HG03457 (cell line): ENCODE measurements at regions not wholly inside any gene's neighbourhood (a gene's known extent, or its start where the extent isn't known, plus 50 kb on each side); places are given as distances from the start of the nearest gene placed in this dataset.
"Not testable (repeated sequence)": the region's sequence is repeated elsewhere in the genome, so short reads cannot be mapped to it uniquely, and the experiment has no call there.

Source experiments
- ATAC-seq: cut with Tn5 transposase; IDR thresholded peaks from one replicate; pipeline ENCODE4 v1.9.1; 2021; ENCODE audit warnings: moderate number of reproducible peaks; ENCODE audit not compliant: unreplicated experiment

DNA sequence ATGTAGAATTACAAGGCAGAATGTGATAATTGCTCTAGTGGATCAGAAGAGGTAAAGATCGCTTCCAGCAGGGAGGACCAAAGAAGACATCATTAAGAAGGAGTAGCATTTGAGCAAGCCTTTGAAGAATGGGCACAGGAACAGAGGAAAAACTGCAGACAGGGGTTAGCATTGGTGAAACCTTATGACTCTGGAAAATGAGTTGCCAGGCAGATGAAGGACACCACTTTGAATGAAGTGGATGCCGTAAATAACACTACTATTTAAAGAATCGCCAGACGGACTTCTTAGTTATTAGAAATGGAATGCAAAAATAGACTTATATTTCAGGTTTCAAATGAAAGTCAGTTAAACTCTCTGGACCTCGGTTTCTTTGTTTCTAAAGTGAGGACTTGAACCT lies 727.7 kb downstream of the USP25 start:
- ATAC-seq = no peak

DNA sequence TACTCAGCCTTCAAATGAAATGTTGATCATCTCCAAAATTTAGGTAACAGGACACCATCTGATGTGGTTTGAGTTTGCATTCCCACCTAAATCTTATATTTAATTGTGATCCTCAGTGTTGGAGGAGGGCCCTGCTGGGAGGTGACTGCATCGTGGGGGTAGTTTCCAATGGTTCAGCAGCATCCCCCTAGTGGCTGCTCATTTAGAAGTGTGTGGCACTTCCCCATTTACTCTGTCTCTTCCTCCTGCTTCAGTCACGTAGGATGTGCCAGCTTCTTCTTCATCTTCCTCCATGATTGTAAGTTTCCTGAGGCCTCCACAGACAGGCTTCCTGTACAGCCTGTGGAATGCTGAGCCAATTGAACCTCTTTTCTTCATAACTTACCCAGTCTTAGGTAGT lies 731.2 kb downstream of the USP25 start:
- ATAC-seq = no peak

DNA sequence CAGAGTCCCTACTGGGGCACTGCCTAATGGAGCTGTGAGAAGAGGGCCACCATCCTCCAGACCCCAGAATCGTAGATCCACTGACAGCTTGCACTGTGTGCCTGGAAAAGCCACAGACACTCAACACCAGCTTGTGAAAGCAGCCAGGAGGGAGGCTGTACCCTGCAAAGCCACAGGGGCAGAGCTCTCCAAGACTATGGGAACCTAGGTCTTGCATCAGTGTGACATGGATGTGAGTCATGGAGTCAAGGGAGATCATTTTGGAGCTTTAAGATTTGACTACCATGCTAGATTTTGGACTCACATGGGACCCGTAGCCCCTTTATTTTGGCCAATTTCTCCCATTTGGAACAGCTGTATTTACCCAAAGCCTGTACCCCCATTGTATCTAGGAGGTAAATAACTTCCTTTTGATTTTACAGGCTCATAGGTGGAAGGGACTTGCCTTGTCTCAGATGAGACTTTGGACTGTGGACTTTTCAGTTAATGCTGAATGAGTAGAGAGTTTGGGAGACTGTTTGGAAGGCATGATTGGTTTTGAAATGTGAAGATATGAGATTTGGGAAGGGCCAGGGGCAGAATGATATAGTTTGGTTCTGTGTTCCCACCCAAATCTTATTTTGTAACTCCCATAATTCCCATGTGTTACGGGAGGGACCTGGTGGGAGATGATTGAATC lies 734.6 kb downstream of the USP25 start:
- not testable (repeated sequence) for ATAC-seq

DNA sequence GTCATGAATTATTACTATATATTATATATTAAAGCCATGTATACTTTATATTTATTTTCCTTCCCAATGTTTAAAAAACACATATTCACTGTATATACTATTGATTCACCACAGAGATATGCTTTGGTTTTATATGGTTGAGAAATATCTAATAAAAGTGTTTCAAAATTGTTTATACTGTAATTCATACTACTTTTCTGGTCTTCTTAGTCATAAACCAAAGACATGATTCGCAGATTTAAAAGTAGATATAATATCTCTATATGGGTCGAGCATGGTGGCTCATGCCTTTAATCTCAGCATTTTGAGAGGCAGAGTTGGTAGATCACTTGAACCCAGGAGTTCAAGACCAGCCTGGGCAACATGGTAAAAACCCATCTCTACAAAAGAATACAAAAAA lies 738.4 kb downstream of the USP25 start:
- ATAC-seq = no peak

DNA sequence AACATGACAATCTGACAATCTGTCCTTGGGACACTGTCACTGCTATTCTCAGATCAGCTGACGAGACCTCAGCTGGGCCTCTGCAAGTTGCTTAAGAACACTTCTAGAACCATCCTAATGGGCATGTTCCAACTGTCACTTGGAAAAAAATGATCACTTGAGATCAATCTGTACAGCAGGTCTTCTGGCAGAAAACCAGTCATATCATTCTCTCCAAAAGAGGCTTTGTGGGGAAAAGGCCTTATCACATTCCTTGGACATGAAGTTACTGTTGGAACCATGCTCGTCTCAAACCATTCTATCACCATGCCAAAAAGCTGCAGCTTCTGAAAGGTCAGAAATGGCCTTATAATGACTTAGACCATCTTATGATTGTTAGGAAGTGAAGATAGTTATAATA lies 744.2 kb downstream of the USP25 start:
- ATAC-seq = no peak

DNA sequence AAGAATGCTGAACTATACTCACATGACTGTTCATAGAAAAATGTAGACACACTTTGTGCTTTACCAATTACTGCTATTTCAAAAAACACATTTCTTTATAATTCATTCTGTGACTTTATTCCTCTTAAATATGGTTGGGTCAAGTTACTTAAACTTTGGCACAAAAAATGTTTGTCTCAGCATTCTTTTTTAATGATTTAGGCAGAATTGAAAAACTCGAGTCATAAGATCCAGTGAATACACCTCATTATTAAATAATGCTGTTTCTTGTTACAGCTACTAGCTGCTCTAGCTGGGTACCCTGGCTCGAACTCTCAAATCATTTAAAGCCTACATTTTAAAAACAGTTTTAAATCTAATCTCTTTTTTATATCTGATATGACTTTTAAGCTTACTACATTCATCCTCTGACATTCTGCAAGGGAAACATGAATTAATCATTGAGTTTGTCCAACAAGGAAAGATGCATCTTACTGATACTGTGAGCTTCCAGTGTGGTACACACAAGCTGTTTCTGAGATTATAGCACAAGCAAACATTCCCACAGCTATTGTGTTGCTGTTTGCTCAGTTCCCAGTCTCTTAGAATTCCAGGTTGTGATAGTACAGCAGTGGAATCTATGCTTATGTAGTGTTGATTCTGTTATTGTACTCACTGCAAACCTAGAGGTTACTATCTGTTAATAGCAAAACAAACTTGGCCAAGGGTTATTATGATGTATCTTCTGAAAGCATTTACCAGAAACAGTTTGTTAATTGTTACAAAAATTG lies 746.5 kb downstream of the USP25 start:
- ATAC-seq = no peak

DNA sequence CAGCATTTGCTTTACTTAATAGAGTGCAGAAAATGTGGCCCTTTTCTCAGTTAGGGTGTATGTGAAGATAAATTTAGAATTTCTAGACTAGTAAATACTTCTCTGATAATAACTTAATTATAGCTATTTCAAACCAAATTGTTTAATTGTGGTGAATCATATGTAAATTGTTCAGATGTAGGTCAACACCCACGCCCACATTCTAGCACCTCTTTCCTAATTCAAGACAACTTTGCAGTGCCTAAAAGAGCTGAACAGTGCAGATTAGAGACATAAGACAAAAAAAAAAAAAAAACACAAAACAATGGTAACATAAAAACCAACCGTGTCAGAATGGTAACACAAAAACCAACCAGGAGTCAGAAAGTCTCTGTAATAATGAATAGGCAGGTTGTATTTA lies 758.3 kb downstream of the USP25 start:
- no peak for ATAC-seq

DNA sequence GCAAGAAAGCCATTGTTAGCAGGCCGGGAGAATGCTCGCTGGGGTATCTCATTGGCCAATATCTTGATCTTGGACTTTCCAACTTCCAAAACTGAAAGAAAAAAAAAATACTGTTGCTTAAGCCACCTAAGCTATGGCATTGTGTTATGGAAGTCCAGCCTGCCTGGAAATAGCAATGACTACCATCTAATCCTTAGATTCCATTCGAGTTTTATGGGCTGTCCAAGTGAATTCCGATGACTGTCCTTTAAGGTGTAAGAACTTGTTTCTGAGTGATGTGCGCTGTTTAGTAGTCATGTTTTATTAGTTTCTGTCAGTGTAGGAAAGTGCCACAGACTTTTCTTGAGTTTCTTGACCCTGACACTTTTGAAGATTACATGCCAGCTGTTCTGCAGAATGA lies 762.6 kb downstream of the USP25 start:
- no peak for ATAC-seq

DNA sequence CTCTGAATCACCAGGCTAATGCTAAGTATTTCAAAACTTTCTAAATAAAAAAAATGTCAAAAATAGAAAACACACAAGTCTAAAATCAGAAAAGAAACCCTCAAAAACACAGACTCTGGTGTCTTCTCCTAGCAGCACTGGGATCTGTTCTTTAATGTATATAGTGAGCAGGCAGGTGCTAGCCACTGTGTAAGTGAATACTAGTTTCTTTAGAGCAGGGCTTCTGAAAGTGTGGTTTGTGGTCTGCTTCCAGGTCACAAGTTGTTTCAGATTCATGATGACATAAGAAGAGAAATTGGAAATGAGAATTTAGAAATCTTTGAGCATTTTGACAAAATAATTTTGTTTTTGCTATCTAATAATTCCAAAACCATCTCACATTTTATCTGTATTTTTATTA lies 763.1 kb downstream of the USP25 start:
- no peak for ATAC-seq

DNA sequence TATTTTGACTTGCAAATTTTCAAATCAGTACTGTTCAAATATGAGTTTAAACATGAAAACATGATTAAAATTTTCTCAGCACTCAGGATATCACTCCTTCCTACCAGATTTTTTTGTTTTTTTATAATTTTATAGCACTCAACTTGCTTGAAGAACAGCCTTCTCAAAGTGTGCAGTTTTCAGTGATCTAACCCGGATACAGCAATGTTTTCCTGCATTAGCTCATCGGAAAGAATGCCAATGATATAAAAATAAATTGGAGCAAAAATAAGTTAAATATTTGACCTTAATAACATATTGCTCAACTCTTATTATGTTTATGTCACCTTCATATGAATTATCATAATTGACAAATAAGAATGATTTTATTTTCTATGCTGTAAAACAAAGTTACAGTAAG lies 766.8 kb downstream of the USP25 start:
- ATAC-seq = no peak

DNA sequence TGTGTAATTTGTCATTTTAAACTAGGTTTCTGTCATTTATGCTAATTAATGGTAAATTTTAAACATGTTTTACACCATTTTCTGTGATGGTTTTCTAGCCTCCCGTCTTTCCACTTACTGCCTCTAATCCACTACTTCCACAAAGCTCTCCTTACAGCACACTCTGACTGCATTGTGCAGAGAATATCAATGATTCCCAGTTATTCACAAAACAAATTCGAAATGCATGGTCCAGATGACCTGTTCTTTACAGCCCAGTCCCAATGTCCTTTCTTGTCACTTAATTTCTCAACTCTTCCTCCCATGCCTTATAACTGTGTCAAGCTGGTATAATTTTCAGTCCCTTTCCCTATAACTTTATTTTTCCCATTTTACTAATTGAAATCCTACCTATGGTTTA lies 770.5 kb downstream of the USP25 start:
- no peak for ATAC-seq

DNA sequence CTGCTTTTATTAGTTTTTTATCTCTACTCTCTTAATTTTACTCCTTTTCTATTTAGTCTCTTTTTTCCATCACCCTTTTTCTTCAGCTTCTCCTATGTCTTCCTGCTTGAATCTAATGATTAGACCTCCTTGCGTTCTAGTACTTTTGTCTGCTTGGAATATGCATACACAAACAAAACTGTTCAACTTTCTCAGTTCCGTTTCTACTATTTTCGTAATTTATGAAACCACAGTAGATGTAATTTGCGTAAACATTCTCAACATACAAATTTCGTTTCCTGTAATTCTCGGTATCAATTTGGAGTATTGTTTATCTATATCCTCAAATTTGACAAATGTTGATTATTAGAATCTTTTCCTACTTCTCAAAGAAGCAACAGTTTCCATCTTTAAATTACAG lies 772.5 kb downstream of the USP25 start:
- no peak for ATAC-seq

DNA sequence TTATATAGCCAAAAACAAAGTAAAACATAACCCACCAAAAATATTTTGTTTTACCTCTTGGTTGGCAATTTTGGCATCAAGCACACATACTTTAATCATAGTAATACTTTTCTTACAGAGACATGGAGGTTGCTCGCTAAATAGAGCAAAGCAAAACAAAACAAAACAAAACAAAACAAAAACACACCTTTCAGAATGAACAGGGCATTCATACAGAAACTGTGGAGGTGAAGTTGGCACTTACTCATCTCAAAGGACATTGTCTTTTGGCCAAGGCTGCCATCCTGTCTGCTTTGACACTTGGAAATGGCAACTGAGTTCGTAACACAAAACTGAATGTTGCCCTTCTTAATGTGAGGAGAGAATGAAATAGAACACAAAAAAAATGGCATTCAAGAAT lies 773.1 kb downstream of the USP25 start:
- no peak for ATAC-seq

DNA sequence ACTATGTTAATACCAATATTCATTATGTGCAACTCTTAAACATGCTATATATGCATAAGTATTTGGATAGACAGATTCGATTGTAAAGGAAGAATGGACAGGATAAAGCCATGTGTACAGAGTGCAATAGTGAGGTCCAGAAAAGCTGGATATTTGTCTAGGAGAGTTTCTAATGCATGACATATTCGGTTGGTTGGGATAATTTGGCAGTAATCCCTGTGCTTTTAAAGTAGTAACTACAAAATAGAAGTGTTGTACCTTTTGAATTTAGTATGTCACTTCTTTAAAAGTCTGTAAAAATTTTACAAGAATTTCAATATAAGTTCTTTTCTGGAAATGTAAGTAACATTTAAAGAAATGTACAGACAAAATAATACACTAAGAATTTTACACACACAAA lies 774.5 kb downstream of the USP25 start:
- ATAC-seq = no peak

DNA sequence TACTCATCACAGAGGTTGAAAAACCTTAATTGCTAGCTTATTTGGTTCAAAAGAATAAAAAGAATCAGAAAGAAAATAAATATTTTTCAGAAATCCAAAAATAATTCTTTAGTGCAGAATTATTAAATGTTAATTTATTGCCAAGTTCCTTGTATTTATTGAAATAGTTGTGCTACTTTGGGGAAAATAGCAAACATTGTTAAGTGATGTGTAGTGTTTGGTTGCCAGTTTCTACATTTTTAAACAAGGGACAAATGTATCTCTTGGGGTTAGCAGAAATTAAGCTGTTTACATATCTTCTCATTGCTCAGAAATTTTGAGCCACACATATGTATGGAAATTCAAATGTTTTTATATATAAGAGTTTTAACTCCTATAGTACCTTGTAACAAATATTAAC lies 775.0 kb downstream of the USP25 start:
- no peak for ATAC-seq

DNA sequence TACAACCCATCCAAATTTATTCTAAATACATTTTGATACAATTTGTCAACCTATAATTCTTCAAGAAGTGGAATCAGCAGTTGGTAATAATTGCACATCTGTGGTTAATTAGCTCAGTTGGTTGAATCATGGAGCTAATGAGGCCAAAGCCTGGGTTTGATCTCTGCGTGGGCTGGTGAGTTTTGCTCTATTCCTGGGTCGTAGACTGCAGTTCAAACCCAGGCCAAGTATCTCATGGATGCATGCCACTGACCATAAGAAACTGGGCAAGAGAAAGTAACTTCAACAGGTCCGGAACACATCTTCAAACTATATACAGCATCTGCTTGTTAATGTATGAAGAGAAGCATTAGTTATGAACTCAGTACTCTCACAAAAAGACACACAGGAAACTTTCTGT lies 779.7 kb downstream of the USP25 start:
- ATAC-seq = no peak

DNA sequence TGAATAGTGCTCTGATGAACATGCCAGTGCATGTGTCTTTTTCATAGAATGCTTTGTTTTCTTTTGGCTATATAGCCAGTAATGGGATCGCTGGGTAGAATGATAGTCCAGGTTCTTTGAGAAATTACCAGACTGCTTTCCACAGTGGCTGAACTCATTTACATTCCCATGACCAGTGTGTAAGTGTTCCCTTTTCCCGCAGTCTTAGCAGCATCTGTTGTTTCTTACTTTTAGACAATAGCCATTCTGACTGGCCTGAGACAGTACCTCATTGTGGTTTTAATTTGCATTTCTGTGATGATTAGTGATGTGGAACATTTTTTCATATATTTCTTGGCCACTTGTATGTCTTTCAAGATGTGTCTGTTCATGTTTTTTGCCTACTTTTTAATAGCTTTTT lies 784.5 kb downstream of the USP25 start:
- ATAC-seq = no peak

DNA sequence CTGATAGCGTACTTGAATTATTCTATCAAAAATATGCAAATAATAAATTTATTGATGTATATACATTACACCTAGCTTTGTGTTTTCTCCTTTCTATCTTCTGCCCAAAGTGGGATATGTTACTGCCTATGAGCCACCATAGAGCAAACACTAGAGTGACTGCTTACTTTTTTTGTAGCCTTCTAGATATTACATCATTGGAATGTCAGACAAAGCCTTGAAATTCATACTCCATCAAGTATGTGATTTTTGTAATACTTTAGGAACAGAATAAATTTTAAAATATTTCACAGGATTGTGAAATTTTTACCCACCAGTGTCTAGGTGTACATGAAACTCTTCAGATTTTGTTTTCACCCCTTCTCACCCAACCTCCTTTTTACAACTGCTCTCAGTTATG lies 787.6 kb downstream of the USP25 start:
- no peak for ATAC-seq

DNA sequence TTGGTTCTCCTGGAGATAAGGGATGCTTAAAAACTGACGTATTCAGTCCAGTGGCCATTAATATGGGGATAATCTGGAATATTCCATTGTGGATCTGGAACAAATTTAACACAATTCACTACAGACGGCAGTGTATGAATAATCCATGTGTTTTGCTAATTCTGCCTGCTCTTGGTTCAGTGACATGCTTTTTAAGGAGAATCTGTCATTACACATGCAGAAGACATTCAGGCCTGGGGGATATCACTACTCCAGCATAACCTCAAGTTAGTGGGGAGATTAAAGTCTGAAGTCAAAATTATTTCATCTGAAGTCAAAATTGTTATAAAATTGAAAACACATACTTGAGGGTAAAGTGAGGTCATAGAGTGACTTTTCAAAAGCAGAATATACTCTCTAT lies 789.3 kb downstream of the USP25 start:
- ATAC-seq = no peak

DNA sequence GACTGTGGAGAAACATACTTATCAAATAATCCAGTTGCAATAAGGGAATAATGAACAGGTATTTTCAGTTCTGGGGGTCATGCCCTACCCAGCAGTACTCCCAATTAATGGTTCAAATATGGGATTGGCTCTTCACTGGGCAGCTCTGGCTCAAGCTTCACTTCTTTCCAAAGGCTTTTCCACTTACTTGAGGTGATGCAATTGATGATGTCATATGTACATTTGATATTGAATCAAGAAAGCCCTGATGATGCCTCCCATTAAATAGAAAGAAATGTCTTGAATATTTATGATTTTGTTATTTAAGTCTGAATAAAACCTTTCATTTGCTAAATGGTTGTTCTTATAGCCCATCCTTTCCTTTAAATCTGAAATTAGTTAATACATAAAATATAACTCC lies 789.9 kb downstream of the USP25 start:
- no peak for ATAC-seq

DNA sequence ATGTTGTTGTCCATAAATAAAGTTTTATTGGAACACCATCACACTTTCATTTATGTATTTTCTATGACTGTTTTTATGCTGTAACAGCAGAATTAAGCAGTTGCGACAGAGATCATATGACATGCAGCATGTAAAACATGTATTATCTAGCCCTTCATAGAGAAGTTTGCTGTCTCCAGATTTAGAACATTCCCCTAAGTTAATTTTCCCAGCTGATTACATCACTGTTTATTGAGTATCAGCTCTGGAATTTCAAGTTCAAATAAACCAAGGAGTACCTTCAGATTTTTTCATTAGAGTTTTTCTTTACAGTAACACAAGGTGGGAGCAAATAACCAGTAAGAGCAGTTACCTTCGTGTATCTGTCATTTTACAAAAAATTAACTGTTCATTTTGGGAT lies 792.8 kb downstream of the USP25 start:
- no peak for ATAC-seq

DNA sequence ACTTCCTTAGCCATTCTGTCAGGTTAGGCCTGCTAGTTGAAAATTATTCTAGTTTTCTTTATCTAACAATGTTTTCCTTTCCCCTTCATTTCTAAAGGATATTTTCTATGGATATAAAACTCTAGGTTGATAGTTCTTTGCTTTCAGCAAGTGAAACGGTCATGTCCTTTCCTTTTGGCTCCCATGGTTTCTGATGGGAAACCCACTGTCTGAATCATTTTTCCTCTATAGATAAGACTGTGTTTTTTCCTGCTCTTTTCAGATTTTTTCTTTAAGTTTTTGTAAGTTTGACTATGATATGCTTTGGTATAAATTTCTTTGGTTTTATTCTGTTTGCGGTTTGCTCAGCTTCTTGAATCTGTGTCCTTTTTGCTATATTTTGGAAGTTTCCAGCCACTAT lies 800.9 kb downstream of the USP25 start:
- no peak for ATAC-seq

DNA sequence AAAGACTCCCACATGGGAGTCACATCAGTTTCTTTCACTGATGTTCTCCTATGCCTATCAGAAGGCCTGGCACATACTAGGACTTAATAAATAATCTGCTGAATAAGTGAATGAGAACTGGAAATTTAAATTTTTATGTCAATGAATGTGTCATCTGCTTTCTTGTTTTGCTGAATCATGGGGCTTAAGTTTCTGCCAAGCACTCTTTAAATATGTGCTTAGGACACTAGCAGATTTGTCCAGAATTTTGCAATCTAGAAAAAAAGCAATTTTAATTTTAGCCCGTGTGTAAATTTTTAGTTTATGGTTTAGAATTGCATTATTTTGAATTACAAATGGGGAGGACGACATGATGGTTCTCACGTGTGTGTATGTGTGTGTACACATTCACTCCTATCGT lies 803.1 kb downstream of the USP25 start:
- ATAC-seq = no peak
